ENCODE measurements at regions not wholly inside any gene's neighbourhood (a gene's known extent, or its start where the extent isn't known, plus 50 kb on each side); places are given as distances from the start of the nearest gene placed in this dataset.

DNA sequence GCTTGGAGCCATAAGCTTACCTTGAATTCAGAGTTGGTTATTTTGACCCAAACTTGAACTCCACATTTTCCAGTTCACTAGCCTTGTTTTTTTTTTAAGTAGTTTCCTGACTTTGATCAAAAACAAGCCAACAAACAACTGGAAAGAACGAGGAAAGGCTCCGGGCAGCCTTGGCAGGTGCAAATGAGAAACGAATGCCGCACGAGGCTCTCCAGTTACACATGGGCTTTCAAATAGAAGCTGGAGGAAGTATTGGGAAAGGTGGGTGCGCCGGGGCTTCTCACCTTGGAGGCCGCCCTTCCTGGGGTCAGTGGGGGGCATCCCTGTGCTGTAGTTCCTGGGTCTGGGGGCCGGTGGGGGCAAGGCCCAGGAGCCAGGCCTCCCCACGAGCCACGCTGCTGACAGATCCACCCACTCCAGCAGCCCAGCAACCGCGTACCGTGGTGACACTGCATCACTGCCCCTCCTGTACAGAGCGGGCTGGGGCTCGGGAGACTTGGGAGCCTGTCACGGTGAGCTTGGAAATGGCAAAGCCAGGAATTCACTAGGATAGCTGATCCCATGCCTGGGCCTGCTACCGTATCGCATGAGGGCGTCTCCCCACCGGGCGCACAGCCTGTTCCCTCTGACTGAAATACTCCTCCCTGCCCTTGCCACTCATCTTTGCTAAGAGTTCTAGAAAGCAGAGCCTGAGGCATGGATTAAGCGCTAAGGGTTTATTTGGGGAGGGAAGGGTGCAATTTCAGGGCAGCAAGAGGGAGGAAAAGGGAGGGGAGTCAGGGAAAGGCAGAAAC is 50.9 kb upstream of the ADRA2C start:
- H3K4me3 ChIP-seq (ENCODE audit: low read depth in 2 of 2, low read length in 1 of 2) = no peak overlapping the region
- H3K4me2 ChIP-seq = no peak overlapping the region
- H3K4me1 ChIP-seq (ENCODE audit: control insufficient read depth in 1 of 2, insufficient read depth in 2 of 2, low read depth in 1 of 2, low read length in 1 of 2) = peaks cover 0 to 17% of the 10 kb centered on the region in 2 experiments; a peak in 1 of 4 replicates
- DNase-seq = no peak
- no peaks in the 10 kb centered on the region for H4K20me1 ChIP-seq (ENCODE audit: insufficient read depth)
- no peak overlapping the region for H3K9ac ChIP-seq
- no peak overlapping the region for H2AFZ ChIP-seq (ENCODE audit: low read depth)
- no peaks in the 10 kb centered on the region for H3K9me2 ChIP-seq
- no peaks in the 10 kb centered on the region for H3F3A ChIP-seq (replicated peaks; ENCODE audit: insufficient read depth)
- WGBS (ENCODE audit: low lambda C conversion rate) = 80% methylated on average over 15 of the region's 23 CpGs
- no peaks in the 10 kb centered on the region for H3K27me3 ChIP-seq (ENCODE audit: insufficient read depth)
- no peak overlapping the region for H3K27ac ChIP-seq (ENCODE audit: low read depth in 2 of 2, low read length in 1 of 2)
- H3K9me3 ChIP-seq = no peaks in the 10 kb centered on the region
- CTCF ChIA-PET = interaction anchor here (1.5 kb wide), 1 partner anchor 24 kb away, joined by 3 read pairs; no protein-coding TSS in a partner anchor
- TF ChIP-seq ELF1 (IDR thresholded peaks at IDR 0.05) (no peak), TEAD4 (IDR thresholded peaks at IDR 0.05; ENCODE audit: borderline replicate concordance, insufficient read depth) (no peak), SIN3A (IDR thresholded peaks at IDR 0.05; ENCODE audit: borderline replicate concordance, low read depth, low read length) (no peak), JUND (IDR thresholded peaks at IDR 0.05) (no peak), MXI1 (IDR thresholded peaks at IDR 0.05; ENCODE audit: low read depth, low read length) (no peak), ZBTB33 (IDR thresholded peaks at IDR 0.05; ENCODE audit: borderline replicate concordance, low read depth) (no peak), YY1 (IDR thresholded peaks at IDR 0.05; ENCODE audit: low read depth) (no peak), POLR2AphosphoS5 (IDR thresholded peaks at IDR 0.05; ENCODE audit: low read depth, low read length) (no peak), EZH2phosphoT487 (IDR thresholded peaks at IDR 0.05; ENCODE audit: borderline replicate concordance, low read depth) (no peak), NRF1 (IDR thresholded peaks at IDR 0.05; ENCODE audit: low read depth, low read length) (no peak), TCF12 (IDR thresholded peaks at IDR 0.05) (no peak)
- TF ChIP-seq, protein P1, sequence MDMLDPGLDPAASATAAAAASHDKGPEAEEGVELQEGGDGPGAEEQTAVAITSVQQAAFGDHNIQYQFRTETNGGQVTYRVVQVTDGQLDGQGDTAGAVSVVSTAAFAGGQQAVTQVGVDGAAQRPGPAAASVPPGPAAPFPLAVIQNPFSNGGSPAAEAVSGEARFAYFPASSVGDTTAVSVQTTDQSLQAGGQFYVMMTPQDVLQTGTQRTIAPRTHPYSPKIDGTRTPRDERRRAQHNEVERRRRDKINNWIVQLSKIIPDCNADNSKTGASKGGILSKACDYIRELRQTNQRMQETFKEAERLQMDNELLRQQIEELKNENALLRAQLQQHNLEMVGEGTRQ (IDR thresholded peaks at IDR 0.05; ENCODE audit: borderline replicate concordance, low read depth, low read length) = no peak
- no peaks in the 10 kb centered on the region for H3K36me3 ChIP-seq (replicated peaks in 1 of 2; ENCODE audit: control insufficient read depth in 1 of 2, insufficient read depth in 2 of 2, low read length in 1 of 2)
- POLR2A ChIA-PET = no interaction called here
- no peaks in the 10 kb centered on the region for H3K79me2 ChIP-seq (ENCODE audit: insufficient read depth)

GRCh38 chr4:3714642-3715001 is 51.6 kb upstream of the ADRA2C start:
- Histone ChIP-seq H3K27ac (ENCODE audit: low read depth in 2 of 2, low read length in 1 of 2) (no peak overlapping the region), H3K27me3 (ENCODE audit: insufficient read depth) (no peaks in the 10 kb centered on the region), H3K79me2 (ENCODE audit: insufficient read depth) (no peaks in the 10 kb centered on the region), H3K9me2 (no peaks in the 10 kb centered on the region), H3F3A (replicated peaks; ENCODE audit: insufficient read depth) (no peaks in the 10 kb centered on the region), H3K4me3 (ENCODE audit: low read depth in 2 of 2, low read length in 1 of 2) (no peak overlapping the region), H3K4me2 (no peak overlapping the region), H3K9me3 (no peaks in the 10 kb centered on the region), H4K20me1 (ENCODE audit: insufficient read depth) (no peaks in the 10 kb centered on the region), H3K36me3 (replicated peaks in 1 of 2; ENCODE audit: control insufficient read depth in 1 of 2, insufficient read depth in 2 of 2, low read length in 1 of 2) (no peaks in the 10 kb centered on the region), H2AFZ (ENCODE audit: low read depth) (no peak overlapping the region), H3K9ac (no peak overlapping the region), H3K4me1 (ENCODE audit: control insufficient read depth in 1 of 2, insufficient read depth in 2 of 2, low read depth in 1 of 2, low read length in 1 of 2) (peaks cover 0 to 20% of the 10 kb centered on the region in 2 experiments; a peak in 1 of 4 replicates)
- DNase-seq = no peak
- ChIA-PET POLR2A (no interaction called here), CTCF (no interaction called here)
- 51% methylated on average over 4 of the region's 4 CpGs for WGBS (ENCODE audit: low lambda C conversion rate)
- TF ChIP-seq TAF1 (IDR thresholded peaks at IDR 0.05; ENCODE audit: borderline replicate concordance, low read depth, low read length) (no peak), TCF12 (IDR thresholded peaks at IDR 0.05) (no peak), ZBTB33 (IDR thresholded peaks at IDR 0.05; ENCODE audit: borderline replicate concordance, low read depth) (no peak), RCOR1 (IDR thresholded peaks at IDR 0.05; ENCODE audit: low read length) (no peak), GABPA (IDR thresholded peaks at IDR 0.05; ENCODE audit: low read depth) (no peak), IRF3 (IDR thresholded peaks at IDR 0.05; ENCODE audit: low read depth, low read length) (no peak), RXRA (IDR thresholded peaks at IDR 0.05; ENCODE audit: borderline replicate concordance, low read depth) (no peak), JUND (IDR thresholded peaks at IDR 0.05) (no peak), RFX5 (IDR thresholded peaks at IDR 0.05; ENCODE audit: low read length) (no peak), FOSL2 (IDR thresholded peaks at IDR 0.05; ENCODE audit: borderline replicate concordance, low read depth) (no peak), TEAD4 (IDR thresholded peaks at IDR 0.05; ENCODE audit: borderline replicate concordance, insufficient read depth) (no peak)
- TF ChIP-seq, protein P2, sequence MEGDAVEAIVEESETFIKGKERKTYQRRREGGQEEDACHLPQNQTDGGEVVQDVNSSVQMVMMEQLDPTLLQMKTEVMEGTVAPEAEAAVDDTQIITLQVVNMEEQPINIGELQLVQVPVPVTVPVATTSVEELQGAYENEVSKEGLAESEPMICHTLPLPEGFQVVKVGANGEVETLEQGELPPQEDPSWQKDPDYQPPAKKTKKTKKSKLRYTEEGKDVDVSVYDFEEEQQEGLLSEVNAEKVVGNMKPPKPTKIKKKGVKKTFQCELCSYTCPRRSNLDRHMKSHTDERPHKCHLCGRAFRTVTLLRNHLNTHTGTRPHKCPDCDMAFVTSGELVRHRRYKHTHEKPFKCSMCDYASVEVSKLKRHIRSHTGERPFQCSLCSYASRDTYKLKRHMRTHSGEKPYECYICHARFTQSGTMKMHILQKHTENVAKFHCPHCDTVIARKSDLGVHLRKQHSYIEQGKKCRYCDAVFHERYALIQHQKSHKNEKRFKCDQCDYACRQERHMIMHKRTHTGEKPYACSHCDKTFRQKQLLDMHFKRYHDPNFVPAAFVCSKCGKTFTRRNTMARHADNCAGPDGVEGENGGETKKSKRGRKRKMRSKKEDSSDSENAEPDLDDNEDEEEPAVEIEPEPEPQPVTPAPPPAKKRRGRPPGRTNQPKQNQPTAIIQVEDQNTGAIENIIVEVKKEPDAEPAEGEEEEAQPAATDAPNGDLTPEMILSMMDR (IDR thresholded peaks at IDR 0.05) = no peak
